Middle frontal gyrus (tissue), 1 donor: ENCODE measurements at regions not wholly inside any gene's neighbourhood (a gene's known extent, or its start where the extent isn't known, plus 50 kb on each side); places are given as distances from the start of the nearest gene placed in this dataset.

Source experiments
- DNase-seq: peaks from one replicate; pipeline ENCODE4 v3.0.0-alpha.2; 2015; ENCODE audit warnings: low spot score; ENCODE audit errors: extremely low spot score

DNA sequence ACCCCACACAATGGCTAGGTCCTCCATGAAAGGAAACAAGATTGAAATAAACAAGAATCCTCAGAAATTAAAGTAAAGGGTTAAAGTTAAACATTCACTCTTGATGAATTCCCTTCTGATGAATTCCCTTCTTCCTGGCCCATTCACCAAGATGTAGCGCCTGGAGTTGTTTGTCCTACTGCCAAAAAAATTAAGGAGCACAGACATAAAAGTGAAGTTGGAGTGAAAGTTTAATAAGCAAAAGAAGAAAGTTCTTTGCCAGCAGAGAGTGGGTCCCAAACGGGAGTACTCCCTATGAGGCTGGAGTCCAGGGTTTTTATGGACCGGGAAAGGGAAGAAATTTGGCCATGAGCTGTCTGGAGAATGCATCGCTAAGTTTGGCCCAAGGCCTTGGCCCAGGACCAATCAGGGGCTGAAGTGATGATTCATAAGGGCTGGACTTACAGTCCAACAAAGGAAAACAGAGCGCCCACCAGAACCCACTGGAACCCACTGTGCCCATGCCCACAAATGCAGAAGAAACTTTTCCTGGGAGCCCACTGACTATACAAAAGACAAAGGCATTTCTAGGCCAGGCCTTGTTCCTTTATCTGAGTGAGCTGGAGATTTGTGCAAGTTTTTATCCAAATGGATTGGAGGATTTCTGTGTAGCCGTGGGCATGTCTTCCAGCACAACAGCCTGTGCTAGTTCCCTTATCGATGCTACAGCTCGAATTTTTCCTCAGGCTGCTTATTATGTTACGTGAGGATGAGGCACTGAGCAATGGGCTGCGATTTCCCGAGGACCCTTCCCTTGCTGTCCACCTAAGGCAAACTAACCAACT, 1561.6 kb downstream of the OTOL1 start:
- no peak for DNase-seq

DNA sequence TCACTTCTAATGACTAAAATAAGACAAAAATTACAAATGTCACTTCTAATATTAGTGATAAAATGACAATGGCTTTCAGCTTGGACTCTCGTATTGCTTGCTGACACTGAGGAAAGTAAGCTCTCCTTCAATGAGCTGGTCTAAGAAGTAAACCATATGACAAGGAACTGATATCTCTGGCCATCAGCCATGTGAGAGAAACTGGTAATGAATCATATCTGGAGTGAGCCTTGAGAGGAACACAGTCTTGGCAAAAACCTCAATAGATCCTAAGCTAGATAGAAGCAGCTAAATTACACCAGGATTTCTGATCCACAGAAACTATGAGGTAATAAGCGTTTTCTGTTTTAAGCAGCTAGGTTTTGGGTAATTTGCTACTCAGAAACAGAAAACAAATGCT, 1575.1 kb downstream of the OTOL1 start:
- no peak for DNase-seq
